ENCODE measurements at regions not wholly inside any gene's neighbourhood (a gene's known extent, or its start where the extent isn't known, plus 50 kb on each side); places are given as distances from the start of the nearest gene placed in this dataset.

DNA sequence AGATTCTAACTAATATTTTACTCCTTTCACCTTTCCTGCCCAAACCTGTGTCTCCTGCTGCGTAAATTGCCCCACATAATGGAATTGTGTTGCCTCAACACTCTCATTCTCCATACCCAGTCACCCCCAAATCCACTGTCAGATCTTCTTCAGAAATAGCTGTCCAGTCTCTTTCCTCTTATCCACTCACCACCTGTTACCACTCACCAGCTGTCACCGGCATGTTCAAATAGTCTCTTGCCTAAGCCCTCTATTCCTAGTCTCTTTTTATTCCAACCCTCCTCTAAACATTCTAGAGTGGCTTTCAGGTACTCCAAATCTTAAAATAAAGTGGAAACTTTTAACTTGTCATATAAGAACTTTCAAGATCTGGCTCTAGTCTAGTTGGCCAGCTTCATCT is 262.0 kb upstream of the FBXL7 start:
- TF ChIP-seq, protein P1, sequence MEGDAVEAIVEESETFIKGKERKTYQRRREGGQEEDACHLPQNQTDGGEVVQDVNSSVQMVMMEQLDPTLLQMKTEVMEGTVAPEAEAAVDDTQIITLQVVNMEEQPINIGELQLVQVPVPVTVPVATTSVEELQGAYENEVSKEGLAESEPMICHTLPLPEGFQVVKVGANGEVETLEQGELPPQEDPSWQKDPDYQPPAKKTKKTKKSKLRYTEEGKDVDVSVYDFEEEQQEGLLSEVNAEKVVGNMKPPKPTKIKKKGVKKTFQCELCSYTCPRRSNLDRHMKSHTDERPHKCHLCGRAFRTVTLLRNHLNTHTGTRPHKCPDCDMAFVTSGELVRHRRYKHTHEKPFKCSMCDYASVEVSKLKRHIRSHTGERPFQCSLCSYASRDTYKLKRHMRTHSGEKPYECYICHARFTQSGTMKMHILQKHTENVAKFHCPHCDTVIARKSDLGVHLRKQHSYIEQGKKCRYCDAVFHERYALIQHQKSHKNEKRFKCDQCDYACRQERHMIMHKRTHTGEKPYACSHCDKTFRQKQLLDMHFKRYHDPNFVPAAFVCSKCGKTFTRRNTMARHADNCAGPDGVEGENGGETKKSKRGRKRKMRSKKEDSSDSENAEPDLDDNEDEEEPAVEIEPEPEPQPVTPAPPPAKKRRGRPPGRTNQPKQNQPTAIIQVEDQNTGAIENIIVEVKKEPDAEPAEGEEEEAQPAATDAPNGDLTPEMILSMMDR (optimal IDR thresholded peaks at IDR 0.05 in 1 of 3, IDR thresholded peaks at IDR 0.05 in 1 of 3, conservative IDR thresholded peaks at IDR 0.05 in 1 of 3; ENCODE audit: extremely low read depth in 1 of 3, insufficient read depth in 2 of 3, low read length in 3 of 3): no peak
- TF ChIP-seq EZH2 (IDR thresholded peaks at IDR 0.05; ENCODE audit: low read length): no peak
